HL-60 (cell line): ENCODE measurements at regions not wholly inside any gene's neighbourhood (a gene's known extent, or its start where the extent isn't known, plus 50 kb on each side); places are given as distances from the start of the nearest gene placed in this dataset.
"Not testable (repeated sequence)": the region's sequence is repeated elsewhere in the genome, so short reads cannot be mapped to it uniquely, and the experiment has no call there.

ENCODE experiments used
- DNase-seq, 2 experiments: peaks; one replicate each; pipeline ENCODE4 v3.0.0-alpha.2; 2010 to 2020; ENCODE audit warnings: low read depth in 1 of 2, low spot score in 1 of 2
- H3K27ac ChIP-seq: fragments of 250-450 bp; sonication (Bioruptor Pico); replicated peaks from 2 replicates; pipeline ENCODE4 v1.5.1; 2020; ENCODE audit warnings: mild to moderate bottlenecking, moderate library complexity
- H3K27me3 ChIP-seq: fragments of 250-450 bp; sonication (Bioruptor Pico); 2 replicates; pipeline ENCODE4 v1.5.1; 2021; ENCODE audit warnings: mild to moderate bottlenecking, moderate library complexity; ENCODE audit not compliant: insufficient read depth, poor library complexity, severe bottlenecking
- H3K4me3 ChIP-seq: replicated peaks from 2 replicates; pipeline ENCODE4 v1.5.1; 2011; ENCODE audit warnings: mild to moderate bottlenecking, control low read depth, low read length; ENCODE audit not compliant: insufficient read depth
- GABPA ChIP-seq: IDR thresholded peaks from 2 replicates; pipeline ENCODE4 v1.6.1; 2012; ENCODE audit warnings: low read depth
- POLR2AphosphoS5 ChIP-seq: IDR thresholded peaks from 2 replicates; pipeline ENCODE4 v1.6.1; 2012; ENCODE audit warnings: low read depth
- SPI1 ChIP-seq: IDR thresholded peaks from 2 replicates; pipeline ENCODE4 v1.6.1; 2012; ENCODE audit warnings: low read depth, mild to moderate bottlenecking, borderline replicate concordance
- TF ChIP-seq, protein P1 (sequence below): IDR thresholded peaks from 2 replicates; pipeline ENCODE4 v1.6.1; 2012; ENCODE audit warnings: low read depth; ENCODE audit not compliant: insufficient replicate concordance
- TF ChIP-seq, protein P2 (sequence below): IDR thresholded peaks from one replicate; pipeline ENCODE4 v1.5.1; 2011; ENCODE audit warnings: low read length, control low read depth, inconsistent platforms; ENCODE audit not compliant: insufficient read depth

DNA sequence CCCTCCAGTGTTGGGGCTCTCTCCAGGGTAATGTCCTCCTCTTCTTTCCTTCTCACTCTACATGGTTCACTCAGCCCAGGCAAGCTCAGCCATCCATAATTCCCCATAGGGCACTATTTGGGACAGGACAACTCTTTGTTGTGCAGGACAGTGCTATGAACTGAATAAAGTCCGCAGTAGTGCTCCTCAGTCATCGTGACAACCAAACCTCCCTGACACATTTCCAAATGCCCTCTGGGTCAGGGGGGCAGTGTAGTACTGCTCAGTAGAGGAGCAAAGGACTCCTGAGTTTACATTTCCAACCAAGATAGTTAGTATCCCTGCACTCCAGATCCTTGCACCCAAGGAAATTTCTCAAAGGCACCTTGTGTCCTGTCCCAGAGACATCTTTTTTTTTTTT lies 97.4 kb upstream of the TERB2 start:
- not testable (repeated sequence) for H3K27me3 ChIP-seq, DNase-seq, H3K4me3 ChIP-seq, H3K27ac ChIP-seq

DNA sequence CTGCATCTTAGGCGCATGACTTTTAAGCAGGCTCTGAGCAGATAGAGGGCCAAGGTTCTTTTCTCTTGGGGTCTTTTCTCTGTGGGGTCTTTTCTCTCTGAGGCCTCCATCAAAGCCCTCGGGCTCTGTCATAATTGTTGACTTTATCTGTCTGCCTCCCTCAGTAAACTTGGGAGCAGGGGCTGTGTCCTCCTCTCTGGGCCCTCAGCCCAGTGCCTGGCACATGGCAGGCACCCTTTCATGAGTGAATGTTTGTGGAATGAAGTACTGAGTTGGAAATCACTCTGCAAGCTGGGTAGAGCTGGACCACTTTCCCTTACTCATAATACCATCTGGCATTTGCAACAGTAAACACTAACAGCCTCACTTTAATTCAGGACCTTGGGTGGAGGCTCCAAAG lies 96.3 kb upstream of the TERB2 start:
- H3K27me3 ChIP-seq, H3K4me3 ChIP-seq, H3K27ac ChIP-seq, DNase-seq: not testable (repeated sequence)

DNA sequence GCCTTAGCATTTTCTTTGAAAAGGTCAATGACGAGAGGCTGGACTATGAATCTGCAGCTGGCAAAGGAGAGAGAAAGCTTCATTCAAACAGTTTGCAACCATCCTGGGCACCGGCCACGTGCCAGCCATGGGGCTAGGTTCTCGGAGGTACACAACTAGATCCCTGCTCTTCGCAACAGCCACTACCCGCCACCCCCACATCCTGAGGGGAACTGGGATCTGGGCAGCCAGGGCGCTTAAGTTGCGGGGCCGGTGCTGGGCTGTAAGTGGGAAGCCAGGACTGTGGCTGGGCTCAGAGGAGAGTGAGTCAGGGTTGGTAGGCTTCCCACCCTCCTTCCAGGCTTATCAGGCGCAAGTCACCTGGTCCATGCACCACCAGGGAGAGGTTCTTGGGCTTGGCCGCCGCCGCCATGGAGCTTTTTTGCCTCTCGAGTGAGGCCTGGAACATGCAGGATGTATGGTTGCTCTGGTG lies 95.0 kb upstream of the TERB2 start:
- H3K4me3 ChIP-seq, result no peak overlapping the region
- TF ChIP-seq, protein P1, sequence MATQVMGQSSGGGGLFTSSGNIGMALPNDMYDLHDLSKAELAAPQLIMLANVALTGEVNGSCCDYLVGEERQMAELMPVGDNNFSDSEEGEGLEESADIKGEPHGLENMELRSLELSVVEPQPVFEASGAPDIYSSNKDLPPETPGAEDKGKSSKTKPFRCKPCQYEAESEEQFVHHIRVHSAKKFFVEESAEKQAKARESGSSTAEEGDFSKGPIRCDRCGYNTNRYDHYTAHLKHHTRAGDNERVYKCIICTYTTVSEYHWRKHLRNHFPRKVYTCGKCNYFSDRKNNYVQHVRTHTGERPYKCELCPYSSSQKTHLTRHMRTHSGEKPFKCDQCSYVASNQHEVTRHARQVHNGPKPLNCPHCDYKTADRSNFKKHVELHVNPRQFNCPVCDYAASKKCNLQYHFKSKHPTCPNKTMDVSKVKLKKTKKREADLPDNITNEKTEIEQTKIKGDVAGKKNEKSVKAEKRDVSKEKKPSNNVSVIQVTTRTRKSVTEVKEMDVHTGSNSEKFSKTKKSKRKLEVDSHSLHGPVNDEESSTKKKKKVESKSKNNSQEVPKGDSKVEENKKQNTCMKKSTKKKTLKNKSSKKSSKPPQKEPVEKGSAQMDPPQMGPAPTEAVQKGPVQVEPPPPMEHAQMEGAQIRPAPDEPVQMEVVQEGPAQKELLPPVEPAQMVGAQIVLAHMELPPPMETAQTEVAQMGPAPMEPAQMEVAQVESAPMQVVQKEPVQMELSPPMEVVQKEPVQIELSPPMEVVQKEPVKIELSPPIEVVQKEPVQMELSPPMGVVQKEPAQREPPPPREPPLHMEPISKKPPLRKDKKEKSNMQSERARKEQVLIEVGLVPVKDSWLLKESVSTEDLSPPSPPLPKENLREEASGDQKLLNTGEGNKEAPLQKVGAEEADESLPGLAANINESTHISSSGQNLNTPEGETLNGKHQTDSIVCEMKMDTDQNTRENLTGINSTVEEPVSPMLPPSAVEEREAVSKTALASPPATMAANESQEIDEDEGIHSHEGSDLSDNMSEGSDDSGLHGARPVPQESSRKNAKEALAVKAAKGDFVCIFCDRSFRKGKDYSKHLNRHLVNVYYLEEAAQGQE, result no peak
- no peak for DNase-seq
- no peak overlapping the region for H3K27ac ChIP-seq
- H3K27me3 ChIP-seq, result no peaks in the 10 kb centered on the region

DNA sequence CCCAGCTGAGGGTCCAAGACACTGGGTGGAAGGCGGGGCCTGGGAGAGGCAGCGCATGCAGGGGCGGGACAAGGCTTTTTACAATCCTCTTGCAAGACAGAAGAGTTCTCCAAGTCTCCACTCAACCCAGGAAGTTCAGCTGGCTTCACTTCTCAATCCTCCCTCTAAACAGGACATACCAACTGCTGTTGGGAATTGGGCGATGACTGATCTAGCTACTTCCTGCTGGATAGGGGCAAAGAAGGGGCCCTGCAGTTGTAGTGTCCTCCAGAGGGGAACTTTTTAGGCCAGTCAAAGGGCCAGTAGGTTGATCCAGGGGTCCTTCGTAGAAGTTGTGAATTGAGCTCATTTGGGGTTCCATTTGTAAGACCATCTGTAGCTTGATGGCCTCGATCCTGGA lies 94.6 kb upstream of the TERB2 start:
- no peak for DNase-seq
- no peaks in the 10 kb centered on the region for H3K27me3 ChIP-seq
- no peak overlapping the region for H3K27ac ChIP-seq
- TF ChIP-seq, protein P2, sequence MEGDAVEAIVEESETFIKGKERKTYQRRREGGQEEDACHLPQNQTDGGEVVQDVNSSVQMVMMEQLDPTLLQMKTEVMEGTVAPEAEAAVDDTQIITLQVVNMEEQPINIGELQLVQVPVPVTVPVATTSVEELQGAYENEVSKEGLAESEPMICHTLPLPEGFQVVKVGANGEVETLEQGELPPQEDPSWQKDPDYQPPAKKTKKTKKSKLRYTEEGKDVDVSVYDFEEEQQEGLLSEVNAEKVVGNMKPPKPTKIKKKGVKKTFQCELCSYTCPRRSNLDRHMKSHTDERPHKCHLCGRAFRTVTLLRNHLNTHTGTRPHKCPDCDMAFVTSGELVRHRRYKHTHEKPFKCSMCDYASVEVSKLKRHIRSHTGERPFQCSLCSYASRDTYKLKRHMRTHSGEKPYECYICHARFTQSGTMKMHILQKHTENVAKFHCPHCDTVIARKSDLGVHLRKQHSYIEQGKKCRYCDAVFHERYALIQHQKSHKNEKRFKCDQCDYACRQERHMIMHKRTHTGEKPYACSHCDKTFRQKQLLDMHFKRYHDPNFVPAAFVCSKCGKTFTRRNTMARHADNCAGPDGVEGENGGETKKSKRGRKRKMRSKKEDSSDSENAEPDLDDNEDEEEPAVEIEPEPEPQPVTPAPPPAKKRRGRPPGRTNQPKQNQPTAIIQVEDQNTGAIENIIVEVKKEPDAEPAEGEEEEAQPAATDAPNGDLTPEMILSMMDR, result no peak
- TF ChIP-seq SPI1, result no peak
- no peak for TF ChIP-seq POLR2AphosphoS5
- TF ChIP-seq GABPA, result no peak
- TF ChIP-seq, protein P1, result no peak
- H3K4me3 ChIP-seq, result no peak overlapping the region

DNA sequence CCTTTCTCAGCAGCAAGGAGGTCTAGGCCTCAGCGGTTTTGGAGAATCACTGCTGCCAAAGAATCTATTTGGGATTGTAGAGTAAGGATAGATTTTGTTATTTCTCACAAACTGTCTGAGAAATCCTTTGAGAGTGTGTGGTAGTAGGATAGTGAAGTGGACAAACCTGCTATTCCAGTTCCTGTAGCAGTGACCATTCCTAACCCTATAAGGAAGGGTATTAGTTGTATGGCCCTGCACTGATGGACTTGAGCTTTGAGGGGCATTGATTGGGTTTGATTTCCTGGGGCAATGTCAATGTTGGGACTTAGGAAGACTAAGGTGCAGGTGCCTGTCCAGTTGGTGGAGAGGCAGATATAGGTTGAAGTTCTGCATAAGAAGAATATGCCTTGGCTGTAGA lies 93.6 kb upstream of the TERB2 start:
- H3K27ac ChIP-seq, H3K4me3 ChIP-seq, H3K27me3 ChIP-seq, DNase-seq: not testable (repeated sequence)

DNA sequence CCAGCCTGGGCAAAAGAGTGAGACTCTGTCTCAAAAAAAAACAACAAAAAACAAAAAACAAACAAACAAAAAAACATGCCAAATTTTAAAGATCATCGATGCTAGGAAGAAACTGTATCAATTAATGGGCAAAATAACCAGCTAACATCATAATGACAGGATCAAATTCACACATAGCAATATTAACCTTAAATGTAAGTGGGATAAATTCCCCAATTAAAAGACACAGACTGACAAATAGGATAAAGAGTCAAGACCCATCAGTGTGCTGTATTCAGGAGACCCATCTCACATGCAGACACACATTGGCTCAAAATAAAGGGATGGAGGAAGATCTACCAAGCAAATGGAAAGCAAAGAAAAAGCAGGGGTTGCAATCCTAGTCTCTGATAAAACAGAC lies 88.4 kb upstream of the TERB2 start:
- not testable (repeated sequence) for H3K27ac ChIP-seq, DNase-seq, H3K4me3 ChIP-seq, H3K27me3 ChIP-seq

DNA sequence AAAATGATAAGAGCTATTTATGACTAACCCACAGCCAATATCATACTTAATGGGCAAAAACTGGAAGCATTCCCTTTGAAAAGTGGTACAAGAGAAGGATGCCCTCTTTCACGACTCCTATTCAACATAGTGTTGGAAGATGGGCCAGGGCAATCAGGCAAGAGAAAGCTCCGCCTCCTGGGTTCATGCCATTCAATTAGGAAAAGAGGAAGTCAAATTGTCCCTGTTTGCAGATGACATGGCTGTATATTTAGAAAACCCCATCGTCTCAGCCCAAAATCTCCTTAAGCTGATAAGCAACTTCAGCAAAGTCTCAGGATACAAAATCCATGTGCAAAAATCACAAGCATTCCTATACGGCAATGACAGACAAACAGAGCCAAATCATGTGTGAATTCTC lies 86.4 kb upstream of the TERB2 start:
- not testable (repeated sequence) for H3K27ac ChIP-seq, H3K4me3 ChIP-seq, H3K27me3 ChIP-seq
- peak; percentile 64; the same call in 1 of the 2 replicates for TF ChIP-seq SPI1
- peak in 1 of 2 experiments; percentile 23 for DNase-seq
